Anterior cingulate cortex (tissue), 58 donors: ENCODE measurements at regions not wholly inside any gene's neighbourhood (a gene's known extent, or its start where the extent isn't known, plus 50 kb on each side); places are given as distances from the start of the nearest gene placed in this dataset.
"Not testable (repeated sequence)": the region's sequence is repeated elsewhere in the genome, so short reads cannot be mapped to it uniquely, and the experiment has no call there.

Experiments used
- DNase-seq, 58 donors: peaks; one replicate each; lab custom pipeline; 2025; lab: John Stamatoyannopoulos, UW

DNA sequence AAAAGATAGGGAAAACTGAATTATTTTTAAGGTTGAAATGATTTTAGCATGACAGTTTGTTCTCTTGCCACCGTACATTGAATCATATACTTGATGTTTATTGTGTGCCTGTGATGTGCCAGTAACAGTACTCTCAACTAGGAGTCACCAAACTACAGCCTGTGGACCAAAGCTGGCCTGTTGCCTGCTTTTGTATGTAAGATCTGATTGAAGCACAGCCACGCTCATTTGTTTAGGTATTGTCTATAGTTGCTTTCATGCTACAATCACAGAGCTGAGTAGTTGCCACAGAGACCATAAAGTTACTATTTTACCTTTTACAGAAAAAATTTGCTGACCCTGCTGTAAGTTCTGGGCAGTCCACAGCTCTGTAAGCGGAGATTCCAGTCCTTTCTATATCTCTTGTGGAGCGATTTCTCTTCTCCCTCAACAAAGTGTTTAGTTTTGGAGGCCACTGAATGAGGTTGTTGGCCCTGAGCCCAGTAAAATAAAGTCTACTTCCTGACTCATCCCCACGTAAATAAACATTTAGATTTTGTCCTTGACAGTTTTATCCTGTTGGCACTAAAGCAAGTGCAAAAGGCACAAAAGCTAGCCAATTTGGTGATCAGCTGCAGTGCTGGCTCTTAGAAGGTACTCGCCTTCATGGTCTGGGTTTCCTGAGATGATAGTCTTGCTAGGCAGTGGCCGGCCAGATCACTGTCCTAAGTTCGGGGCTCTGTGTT lies 180.2 kb upstream of the ZNF92 start:
- DNase-seq = not testable (repeated sequence)

DNA sequence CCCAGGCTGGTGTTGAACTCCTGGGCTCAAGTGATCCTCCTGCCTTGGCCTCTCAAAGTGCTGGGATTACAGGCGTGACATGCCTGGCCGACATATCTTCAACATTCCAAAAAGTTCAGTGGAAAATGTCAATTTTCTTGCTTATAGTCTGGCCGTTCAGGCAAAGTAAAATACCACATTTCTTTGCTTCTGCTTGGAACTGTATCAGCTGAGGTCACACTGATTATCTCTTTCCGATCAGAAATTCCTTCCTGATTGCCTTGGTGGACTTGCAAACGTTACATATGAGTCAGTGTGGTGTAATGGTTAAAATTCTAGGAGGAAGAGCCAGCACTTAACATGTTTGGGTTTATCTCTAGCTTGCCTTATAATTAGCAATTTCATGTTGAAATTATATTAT lies 170.6 kb upstream of the ERV3-1 start:
- DNase-seq = not testable (repeated sequence)

DNA sequence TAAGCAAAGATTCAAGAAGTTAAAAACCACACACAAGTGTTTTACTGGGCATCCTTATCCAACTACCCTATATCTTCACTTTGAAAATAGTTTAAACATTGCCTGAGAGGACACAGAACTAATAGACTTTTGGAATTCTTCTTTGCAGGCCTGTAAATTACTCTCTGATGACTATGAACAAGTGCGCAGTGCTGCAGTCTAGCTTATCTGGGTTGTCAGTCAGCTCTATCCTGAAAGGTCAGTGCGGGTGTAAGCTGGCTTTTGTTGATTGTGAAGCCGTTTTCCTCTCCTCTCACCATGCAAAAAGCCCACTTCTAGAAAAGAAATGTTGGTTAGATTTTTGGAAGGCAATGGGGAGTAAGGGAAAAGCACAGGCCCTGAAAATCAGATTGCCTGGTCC lies 143.6 kb upstream of the ERV3-1 start:
- not testable (repeated sequence) for DNase-seq

DNA sequence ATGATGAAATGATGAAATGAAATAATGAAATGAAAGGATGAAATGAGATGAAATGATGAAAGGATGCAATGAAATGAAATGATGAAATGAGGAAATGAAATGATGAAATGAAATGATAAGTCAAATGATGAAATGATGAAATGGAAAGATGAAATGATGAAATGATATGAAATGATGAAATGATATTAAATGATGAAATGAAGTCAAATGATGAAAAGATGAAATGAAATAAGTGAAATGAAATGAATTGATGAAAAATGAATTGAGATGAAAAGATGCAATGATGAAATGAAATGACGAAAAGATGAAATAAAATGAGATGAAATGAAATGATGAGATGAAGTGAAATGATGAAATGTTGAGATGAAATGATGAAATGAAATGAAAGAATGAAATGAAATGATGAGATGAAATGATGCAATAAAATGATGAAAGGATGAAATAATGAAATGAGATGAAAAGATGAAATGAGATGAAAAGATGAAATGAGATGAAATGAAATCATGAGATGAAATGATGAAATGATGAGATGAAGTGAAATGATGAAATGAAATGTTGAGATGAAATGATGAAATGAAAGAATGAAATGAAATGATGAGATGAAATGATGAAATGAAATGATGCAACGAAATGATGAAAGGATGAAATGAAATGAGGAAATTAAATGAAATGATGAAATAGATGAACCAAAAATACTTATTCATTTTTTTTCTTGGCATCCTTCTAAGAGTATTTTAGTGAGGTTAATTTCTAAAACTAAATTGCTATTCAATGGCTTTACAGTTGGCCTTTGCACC lies 139.8 kb upstream of the ERV3-1 start:
- DNase-seq = not testable (repeated sequence)

DNA sequence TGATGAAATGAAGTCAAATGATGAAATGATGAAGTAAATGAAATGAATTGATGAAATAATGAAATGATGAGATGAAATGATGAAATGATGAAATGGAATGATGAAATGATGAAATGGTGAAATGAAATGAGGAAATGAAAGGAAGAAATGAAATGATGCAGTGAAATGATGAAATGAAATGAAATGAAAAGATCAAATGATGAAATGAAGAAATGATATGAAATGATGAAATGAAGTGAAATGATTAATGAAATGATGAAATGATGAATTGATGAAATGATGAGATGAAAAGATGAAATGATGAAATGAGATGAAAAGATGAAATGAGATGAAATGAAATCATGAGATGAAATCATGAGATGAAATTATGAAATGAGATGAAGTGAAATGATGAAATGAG lies 139.2 kb upstream of the ERV3-1 start:
- DNase-seq = not testable (repeated sequence)

DNA sequence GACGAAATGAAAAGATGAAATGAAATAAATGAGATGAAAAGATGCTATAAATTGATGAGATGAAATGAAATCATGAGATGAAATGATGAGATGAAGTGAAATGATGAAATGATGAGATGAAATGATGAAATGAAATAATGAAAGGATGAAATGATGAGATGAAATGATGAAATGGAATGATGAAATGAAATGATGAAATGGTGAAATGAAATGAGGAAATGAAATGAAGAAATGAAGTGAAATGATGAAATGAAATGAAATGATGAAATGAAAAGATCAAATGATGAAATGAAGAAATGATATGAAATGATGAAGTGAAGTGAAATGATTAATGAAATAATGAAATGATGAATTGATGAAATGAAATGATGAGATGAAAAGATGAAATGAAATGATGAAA lies 138.5 kb upstream of the ERV3-1 start:
- DNase-seq = not testable (repeated sequence)

DNA sequence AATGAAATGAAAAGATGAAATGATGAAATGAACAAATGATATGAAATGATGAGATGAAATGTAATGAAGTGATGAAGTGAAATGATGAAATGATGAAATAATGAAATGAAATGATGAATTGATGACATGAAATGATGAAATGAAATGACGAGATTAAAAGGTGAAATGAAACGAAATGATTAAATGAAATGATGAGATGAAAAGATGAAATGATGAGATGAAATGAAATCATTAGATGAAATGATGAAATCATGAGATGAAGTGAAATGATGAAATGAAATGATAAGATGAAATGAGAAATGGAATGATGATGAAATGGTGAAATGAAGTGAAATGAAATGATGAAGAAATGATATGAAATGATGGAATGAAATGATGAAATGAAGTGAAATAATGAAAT lies 138.1 kb upstream of the ERV3-1 start:
- not testable (repeated sequence) for DNase-seq

DNA sequence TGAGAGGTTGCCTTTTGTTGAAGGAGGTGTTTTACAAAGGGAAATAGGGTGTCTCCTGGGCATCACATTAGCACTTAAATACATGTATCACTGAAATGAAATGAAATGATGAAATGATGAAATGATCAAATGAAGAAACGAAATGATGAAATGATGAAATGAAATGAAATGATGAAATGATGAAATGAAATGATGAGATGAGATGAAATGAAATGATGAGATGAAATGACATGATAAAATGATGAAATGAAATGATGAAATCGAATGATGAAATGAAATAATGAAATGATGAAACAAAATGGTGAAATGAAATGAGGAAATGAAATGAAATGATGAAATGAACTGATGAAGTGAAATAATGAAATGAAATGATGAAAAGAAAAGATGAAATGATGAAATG lies 137.6 kb upstream of the ERV3-1 start:
- not testable (repeated sequence) for DNase-seq

DNA sequence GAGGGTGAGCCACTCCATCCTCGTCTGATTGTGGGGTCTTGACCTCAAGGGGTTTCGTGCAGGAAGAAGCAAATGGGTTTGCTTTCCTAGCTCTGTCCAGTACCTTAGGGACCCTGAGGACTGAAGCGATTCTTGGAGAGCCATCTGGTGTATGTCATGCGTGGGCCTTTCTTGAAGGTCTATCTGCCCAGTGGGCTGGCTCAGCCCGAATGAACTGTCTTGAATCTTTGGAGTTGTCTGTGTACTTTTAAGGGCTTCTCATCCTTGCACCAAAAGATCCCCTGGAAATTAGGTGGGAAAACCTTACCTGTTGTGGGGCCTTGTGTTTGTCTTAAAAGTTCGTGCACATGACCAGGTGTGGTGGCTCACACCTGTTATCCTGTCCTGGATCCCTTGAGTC lies 135.4 kb upstream of the ERV3-1 start:
- DNase-seq = not testable (repeated sequence)

DNA sequence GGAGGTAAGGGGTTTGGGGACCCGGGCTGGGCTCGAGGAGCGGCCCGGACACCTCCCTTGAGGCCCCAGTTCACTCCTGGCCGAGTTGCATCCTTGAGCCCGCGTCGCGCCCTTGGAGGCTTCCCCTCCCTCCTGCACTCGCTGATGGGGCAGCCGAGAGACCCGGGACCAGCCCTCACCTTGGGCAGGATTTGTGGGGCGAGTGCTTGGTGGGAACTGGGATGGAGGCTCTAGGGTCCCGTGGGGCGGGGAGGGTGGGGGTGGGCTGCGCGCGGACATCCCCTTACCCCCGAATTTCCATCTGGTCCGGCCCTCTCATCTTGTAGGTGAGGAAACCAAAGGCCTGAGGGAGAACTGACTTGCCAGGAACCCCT lies 134.9 kb upstream of the ERV3-1 start:
- DNase-seq = not testable (repeated sequence)

DNA sequence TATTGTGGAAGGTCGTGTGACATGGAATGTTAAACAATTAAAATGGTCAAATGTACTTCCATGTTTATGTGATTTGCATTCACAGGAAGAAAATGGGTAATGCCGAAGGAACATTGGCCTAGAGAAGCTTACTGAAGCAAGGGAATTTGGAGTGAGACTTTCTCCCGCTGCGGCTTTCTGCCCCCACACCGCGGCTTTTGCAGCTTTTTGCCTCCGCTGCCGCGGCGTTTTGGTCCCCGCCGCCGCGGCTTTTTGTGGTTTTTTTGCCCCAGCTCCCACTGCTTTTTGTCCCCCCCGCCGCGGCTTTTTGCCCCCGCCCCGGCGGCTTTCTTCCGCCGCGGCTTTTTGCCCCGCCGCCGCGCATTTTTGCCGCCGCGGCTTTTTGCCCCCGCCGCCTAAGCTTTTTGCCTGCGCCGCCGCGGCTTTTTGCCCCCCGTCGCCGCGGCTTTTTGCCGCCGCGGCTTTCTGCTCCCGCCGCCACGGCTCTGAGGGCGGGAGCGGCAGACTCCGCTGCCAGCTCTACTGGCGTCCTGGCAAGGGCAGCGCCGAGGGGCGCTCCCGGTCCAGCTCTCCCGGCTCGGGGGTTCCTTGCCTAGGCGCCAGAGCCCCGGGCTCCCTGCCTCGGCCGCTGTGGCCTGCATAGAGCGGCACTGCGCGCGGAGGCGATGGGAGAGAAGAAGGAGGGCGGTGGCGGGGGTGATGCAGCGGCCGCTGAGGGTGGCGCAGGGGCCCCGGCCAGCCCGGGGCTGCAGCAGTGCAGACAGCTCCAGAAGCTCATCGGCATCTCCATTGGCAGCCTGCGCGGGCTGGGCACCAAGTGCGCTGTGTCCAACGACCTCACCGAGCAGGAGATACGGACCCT lies 134.3 kb upstream of the ERV3-1 start:
- peak in 2 of 58 donors; percentile 0 to 33 for DNase-seq

DNA sequence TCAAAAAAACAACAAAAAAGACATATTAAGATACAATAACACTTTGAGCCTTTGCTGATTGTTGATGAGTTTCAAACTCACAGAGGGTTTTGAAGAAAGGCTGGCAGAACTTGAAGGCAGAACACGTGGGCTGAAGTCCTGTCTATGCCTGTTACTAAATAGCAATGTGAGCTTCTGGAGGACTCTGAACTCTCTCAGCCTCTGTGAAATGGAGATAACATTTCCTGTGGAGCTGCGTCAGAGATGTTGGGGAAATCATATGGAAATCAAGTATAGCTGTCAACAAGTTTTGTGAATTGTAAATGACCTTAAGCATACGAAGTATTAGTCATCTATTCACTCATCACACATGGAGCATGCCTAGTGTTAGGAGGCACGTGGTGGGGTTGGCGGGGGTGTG lies 130.4 kb upstream of the ERV3-1 start:
- DNase-seq = not testable (repeated sequence)

DNA sequence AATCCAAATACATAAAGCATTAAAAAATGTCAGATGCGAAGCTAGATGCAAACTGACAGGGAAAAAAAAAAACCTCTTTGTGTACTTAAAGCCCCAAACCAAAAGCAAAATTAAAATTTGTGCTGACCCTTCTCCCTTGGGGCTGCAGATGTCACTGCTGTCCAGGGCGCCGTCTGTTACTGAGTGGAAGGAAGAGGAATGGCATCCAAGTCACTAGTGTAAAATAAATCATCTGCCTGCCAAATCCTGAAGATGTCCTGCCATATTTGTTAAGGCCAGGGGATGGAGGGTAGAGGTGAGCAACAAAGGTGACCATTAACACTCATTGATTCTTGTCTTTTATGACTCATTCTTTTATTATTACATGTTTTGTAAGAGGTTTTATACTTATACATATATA lies 126.6 kb upstream of the ERV3-1 start:
- not testable (repeated sequence) for DNase-seq

DNA sequence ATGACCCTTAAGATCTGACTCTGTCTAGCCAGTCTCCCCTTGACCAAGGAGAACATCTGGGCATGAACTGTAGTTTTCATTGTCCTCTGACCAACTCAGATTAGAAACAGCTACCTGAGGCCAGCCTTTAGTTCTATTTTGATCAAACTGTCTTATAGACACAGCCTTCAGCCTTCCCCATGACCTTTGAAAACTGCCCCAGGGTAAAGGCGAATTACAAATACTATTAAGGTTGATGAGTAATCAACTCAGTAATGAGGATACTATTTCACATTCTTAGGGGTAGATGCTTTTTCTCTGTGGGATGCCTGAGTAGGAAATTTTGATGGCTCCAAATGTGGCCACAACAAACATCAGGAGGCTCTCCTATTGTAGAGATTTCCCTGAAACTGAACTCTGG lies 125.8 kb upstream of the ERV3-1 start:
- not testable (repeated sequence) for DNase-seq

DNA sequence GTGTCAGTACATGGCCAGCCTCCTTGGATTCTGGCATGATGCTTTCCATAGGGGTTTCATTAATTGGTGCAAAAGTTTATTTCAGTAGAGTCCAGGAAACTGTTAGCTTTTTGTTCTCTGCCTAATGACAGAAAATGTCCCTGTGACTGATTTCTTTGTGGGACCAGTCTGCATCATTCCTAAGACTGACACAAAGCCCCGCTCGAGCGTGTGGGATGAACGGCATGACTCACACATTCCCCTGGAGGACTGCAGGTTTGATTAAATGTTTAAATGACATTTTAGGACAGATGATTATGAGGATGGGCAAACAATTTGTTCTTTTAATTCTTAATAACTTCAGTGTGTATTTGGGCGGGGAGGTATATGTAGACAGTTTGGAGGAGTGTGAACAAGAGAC lies 120.9 kb upstream of the ERV3-1 start:
- not testable (repeated sequence) for DNase-seq

DNA sequence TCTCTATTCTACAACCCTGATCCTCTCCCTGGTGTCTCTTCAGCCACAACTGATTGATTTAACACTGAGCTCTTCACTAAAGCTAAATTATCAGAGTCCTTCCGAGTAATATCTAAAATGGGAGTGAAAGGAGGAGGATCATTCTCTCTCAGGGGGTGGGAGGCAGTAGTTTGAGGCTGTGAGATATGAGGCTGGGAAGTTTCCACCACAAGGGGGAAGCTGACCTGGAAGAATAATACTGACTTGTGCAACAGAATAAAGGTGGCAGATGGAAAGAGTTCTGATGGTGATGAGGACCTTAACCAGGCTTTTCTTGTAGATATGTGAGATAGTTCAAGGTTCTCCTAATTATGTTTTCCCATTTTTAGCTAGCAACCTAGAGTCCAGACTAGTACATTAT lies 118.1 kb upstream of the ERV3-1 start:
- DNase-seq = not testable (repeated sequence)

DNA sequence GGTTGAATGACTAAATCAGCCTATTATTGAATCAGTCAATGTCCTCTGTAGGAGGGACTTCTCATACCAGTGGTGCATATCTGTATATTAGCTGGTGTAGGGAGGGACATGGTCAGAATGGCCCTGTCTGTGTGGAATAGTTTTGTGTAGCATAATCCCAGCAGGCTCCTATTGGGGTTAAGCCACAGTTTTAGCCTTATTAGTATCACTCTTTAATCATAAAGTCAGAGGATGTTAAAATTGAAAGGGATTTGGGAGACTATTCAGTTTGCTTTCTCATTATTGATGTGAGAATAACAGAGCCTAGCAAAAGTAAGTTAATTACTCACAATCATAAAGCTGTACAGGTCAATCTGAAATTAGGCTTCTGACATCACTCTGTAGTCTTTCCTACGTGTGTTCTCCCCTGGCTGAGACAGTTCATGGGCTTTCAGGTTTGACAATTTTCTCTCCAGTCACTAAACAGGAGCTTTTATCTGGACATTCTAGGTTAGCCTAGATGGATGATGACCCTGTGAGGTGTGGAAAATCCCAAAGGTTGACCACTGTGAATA lies 99.2 kb upstream of the ERV3-1 start:
- not testable (repeated sequence) for DNase-seq

DNA sequence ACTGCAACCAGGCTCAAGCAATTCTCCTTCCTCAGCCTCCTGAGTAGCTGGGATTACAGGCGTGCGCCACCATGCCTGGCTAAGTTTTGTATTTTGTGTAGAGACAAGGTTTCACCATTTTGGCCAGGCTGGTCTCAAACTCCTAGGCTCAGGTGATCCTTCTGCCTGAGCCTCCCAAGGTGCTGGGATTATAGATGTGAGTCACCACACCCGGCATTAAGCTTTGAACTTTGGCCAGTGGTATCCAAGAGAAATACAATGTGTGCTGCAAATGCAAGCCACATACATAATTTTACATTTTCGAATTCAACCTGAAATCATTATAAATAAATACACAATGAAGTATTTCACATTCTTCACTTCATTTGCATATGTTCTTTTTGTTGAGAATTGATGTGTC lies 94.0 kb upstream of the ERV3-1 start:
- DNase-seq = not testable (repeated sequence)

DNA sequence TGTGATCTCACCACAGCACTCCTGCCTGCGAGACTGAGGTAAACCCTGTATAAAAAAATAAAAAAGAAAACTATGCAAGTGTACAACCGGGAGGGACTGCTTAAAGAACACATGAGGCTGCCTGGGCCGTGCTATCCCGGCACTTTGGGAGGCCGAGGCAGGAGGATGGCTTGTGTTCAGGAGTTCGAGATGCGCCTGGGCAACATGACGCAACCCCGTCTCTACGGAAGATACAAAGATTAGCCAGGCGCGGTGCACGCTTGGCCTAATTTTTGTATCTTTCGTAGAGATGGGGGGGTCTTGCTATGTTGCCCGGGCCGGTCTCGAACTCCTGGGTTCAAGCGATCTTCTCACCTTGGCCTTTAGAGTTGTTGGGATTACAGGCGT lies 75.2 kb upstream of the ERV3-1 start:
- DNase-seq = not testable (repeated sequence)

DNA sequence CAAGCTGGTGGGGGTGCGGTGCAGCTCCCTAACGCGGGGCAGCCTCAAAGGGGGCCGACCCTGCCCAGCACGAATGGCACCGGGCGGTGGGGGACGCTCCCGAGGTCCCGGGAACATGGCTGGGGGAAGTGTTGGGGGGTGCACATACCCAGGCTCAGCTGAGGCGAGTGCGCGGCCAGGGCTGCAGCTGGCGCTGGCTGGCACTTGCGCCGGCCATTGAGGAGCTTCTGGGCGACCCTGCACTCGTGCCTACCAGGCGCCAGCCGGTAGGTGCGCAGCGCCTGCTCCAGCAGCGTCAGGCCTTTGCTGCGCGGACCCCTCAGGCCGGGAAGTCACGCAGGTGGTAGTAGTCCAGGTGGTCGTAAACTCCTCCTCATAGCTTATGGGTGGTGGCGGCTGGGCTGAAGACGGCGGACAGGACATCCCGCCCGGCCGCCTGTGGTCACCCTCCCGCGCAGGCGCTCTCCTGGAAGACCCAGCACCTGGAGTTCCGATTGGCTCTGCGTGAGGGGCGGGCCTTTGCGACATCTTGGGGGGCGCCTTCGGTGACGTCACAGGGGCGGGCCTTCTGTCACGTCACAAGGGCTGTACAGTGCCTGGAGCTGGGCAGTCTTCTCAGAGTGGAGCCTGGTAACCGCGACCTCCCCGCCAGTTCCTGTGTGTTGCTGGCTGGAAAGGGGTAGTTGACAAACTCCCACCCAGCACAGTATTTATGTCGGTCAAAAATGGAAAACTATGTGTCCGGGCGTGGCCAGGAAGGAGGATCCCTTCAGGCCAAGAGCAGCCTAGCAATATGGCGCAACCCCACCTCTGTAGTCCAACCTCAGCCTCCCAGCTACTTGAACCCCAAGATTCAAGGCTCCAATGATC lies 74.5 kb upstream of the ERV3-1 start:
- DNase-seq = peak; percentile 48 to 98 (median 94)
